ENCODE measurements at regions not wholly inside any gene's neighbourhood (a gene's known extent, or its start where the extent isn't known, plus 50 kb on each side); places are given as distances from the start of the nearest gene placed in this dataset.
"Not testable (repeated sequence)": the region's sequence is repeated elsewhere in the genome, so short reads cannot be mapped to it uniquely, and the experiment has no call there.

DNA sequence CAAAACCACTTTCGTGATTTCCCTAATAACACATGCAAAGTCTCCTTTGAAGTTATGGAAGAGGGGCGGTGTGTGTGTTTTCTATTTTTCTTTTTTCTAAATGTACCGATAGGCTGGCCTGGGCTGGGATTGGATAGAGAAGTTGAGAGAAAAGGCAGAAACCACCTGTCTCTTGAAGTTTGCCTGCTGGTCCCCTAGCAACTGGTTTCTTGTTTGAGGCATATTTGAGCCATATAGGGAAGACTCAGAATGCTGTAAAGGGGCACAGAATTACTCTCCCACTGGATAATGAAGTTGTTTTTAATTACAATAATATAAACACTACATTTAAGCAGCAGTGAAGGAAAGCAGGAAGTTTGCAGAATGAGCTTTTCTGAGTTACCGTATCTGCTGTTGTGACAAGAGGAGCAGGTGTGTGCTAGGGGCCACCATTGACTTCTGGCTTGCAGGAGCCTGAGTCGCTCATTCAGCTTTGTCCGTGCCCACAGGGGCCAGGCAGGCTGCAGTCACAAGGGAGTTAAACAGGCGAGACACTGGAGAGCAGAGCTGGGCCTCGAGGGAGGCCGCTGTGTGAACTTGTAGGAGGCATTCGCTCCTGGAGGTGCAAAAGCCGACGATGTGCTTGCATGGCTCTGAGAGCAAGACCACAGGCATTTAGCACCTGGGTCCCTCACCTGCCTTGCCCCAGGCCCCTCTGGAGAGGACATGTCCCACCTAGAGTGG, 173.8 kb upstream of the RGS6 start:
- peak; percentile 22 to 32 for DNase-seq

DNA sequence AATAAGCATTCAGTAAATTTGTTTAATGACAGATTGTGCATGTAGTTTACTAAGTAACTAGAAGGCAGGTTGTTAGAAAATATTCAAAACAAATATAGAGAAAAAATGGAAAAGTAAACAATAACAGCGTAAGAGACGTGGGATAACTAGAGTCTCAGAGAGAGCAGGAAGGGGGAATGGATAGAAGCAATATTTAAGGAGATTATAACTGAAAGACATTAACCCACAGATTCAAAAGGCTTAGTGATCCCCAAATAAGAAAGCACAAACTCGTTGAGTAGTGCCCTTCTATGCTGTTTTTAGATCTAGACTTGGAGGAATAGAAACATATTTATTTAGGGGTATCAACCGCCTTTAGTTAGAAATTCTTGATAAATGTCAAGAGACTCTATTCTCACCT, 169.7 kb upstream of the RGS6 start:
- DNase-seq = no peak

DNA sequence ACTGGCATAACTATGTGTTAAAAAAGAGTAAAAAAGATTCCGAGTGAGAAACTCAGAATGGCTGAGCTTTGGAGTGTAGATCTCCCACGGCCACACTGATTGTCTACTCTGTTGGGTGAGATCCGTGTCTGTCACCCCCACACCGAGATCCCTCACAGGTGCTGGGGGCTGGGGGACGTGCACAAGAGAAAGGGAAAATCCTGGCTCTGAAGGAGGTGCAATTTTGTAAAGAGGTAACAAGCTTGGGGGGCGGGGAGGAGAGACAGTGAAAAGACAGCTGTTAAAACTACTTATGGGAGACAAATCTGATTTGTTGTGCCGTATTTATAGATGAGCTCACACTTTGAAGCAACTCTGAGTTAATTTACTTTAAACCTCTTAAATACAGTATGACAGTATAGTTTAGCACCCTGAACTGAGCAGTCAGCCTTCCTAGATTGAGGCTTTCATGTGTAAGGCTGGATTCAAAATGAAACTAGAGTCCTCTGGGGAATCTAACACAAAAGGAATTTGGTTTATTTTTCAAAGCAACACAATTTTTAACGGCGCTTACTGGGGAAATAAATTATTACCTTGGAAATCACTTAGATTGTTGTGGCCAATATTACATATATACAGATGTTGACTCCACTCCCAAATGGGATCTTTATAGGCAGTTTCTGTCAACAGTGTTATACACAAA, 167.4 kb upstream of the RGS6 start:
- DNase-seq = no peak

DNA sequence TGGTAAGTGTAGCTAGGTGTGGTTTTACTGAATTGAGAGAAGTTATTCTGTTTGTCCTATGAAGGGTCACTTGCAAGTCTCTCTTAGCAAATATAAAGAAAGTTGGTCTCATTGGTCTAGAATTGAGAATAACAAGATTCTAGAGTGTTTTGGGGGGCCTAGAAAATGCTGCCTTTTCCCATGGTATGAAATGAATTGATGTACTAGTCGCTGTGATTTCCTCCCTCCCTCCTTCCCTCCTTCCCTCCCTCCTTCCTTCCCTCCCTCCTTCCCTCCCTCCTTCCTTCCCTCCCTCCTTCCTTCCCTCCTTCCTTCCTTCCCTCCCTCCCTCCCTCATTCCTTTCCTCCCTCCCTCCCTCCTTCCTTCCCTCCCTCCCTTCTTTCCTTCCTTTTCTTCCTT, 166.7 kb upstream of the RGS6 start:
- no peak for DNase-seq

DNA sequence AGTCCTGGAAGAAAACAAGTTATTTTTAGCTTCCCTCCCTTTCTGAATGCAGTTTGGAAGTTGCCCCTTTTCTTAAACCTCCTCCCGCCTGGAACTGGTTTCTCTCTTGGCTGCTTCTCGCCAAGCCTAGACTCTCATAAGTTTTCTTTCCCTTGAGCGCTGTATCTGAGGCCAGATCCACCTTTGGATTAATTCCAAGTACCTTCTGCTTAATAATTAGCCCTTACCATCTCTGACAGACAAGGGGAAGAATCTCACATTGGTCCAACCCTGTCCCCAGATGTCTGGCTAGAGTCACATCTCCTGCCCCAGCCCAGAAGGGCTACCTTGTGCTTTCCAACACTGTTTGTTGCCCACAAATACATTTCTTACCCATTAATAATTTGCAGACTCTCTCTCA, 161.8 kb upstream of the RGS6 start:
- DNase-seq = no peak

DNA sequence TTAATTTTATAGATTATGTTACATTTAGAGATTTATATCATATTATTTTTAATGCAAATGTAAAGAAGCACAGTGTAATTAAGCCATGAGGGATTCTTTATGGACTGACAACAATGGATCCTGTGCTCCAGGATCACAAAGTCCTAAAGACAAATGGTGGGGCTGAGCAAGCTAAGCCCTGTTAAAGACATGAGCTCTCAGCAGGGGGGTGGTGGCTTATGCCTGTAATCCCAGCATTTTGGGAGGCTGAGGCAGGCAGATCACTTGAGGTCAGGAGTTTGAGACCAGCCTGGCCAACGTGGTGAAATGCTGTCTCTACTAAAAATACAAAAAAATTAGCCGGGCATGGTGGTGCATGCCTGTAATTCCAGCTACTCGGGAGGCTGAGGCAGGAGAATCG, 160.8 kb upstream of the RGS6 start:
- not testable (repeated sequence) for DNase-seq

DNA sequence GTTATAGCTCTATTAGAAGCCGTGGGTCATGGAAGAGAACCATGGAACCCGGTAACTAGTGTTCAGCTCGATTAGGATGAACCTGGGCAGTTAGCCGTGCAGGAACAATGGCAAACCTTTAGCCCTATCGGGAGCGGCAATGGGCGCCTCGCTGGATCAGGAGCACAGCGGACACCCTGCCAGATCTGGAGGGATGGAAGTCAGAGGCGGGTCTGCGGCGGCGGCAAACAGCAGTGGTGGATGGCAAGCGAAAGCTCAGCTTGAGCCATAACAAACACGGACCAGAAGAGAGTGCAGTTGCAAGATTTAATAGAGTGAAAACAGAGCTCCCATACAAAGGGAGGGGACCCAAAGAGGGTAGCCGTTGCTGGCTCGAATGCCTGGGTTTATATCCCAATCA, 160.2 kb upstream of the RGS6 start:
- not testable (repeated sequence) for DNase-seq

DNA sequence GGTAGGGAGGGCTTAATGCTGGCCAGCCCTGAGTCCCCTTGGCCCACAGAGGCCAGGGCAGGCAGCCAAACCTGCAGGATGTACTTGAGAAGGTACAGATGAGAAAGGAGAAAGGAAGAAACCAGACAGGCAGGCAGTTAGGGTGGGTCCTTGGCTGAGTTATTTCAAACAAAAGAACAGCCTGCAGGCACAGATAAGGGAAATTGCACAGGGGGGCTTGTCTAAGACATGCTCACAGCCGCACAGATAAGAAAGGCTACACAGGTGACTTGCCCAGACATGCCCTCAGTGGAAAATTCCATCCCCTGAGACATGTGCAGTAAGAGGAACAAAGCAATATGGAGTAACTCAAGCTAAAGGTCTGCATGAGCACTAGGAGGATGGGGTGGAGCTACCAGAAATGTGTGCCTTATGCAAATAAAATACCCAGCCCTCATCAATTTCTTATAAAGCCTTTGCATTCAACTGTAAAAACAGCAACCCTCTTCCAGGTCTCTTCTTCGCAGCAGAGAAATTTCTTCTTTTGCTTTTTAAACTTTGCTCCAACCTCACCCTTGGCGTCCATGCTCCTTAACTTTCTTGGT, 158.2 kb upstream of the RGS6 start:
- DNase-seq = no peak

DNA sequence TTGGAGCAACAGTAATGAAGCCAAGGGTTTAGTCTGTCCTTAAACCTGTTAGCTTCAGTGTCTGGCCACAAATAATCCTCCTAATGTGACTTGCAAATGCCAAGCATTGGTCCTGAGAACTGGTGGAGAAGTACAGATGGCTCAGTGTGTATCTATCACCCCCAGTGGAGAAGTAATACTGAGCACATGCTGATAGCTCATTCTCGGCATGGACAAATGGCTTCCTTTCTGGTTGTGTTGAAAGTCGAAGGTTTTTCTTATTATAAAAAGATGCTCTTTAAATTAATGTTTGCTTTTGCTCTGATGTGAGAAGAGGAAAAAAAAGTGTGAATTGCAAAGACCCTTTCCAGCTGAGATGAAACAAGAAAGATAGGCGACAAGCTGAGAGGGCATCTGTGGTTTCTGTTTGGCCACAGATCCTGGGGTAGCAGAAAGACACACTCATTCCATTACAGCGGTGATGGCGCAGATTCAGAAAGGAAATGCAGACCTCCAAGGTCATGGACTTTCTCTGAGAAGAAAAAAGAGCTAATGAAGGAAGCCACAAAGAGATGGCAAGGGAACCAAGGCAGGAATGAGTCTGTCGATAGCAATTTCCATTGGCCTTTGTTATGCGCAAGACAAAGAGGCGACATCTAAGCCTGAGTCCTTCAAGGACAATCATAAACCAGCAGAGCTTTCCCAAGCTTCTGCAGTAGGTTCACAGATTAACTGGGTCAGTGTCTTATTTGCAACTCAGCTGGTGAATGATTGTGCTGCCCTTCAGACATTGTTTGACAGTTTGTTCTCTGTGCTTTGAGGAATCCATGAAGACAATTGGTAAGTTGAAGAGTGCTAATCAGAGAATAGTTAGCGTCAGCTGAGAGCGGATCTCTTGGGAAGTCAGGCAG, 155.5 kb upstream of the RGS6 start:
- no peak for DNase-seq

DNA sequence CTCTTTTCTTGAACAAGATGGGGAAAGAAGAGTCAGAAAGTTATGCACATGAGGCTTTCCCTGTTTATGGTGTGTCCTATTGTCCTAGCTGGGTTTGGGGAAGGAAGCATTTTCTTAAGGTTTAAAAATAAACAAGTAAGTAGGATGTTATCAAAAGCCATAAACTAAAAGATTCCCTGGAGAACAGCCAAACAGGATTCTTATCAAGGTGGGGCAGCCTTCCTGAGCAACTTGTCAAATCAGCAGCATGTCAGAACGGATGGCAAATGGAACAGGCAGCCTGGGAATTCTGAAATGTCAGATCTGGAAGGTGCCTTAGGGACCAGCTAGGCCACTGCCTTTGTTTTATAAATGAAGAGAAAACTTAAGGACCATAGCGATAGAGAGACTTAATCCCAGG, 152.2 kb upstream of the RGS6 start:
- no peak for DNase-seq

DNA sequence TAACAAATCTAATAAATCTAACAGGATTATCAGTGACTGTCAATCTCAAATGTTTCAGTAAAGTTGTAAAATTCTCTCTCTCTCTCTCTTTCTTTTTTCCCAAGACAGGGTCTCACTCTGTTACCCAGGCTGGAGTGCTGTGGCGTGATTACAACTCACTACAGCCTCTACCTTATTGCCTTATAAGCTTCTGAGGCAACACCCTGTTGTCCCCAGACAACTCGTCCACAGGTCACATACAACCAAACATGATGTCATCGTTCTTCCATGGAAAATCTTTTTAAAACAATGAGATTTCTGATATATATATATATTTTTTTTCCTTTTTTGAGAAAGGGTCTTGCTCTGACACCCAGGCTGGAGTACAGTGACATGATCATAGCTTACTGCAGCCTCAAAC, 151.4 kb upstream of the RGS6 start:
- no peak for DNase-seq

DNA sequence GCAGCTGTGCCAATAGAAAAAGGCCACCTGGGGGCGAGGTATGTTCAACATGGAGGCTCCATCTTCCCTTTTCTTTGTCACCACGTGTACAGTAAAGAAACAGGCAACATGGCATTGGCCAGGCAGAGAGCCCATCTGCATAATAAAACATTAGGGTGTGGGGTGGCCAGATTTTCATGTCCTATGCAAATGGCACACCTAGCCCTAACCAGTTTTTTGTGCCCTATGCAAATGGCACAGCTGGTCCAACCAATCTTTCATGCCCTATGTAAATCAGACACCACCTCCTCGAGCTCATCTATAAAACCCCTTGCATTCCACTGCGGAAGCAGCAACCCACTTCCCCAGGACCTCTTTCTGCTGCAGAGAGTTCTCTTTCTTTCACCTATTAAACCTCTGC, 149.1 kb upstream of the RGS6 start:
- DNase-seq = no peak

DNA sequence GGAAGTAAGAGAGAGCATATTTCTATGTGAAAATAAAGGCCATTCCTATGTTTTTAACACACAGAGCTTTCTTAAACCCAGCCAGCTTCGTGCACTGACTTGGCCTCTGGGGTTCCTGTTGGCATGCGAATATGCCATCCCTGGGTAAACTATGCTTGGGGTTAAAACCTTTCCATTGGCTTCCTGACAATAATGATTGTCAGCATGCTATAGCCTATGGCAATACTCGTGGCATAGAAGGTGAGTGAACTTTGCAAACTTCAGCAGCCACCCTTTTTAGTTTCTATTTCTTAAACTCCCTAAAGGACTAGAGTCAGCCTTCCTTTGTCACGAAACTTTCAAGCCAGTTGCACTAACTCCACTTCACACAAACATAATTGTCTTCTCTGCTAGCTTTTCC, 148.4 kb upstream of the RGS6 start:
- no peak for DNase-seq

DNA sequence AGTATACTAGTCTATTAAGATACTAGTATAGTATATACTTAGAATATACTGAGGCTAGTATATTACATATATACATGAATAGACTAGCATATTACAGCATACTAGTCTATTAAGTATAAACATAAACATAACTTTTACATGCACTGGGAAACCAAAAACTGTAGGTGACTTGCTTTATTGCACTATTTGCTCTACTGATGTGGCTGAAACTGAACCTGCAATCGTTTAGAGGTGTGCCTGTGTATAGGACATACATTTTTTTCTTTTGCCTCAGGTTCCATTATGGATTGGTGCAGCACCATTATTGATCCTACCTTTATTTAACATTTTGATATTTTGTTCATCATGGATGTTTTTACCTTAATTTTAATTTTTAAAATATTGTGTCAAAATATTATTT, 143.2 kb upstream of the RGS6 start:
- no peak for DNase-seq

DNA sequence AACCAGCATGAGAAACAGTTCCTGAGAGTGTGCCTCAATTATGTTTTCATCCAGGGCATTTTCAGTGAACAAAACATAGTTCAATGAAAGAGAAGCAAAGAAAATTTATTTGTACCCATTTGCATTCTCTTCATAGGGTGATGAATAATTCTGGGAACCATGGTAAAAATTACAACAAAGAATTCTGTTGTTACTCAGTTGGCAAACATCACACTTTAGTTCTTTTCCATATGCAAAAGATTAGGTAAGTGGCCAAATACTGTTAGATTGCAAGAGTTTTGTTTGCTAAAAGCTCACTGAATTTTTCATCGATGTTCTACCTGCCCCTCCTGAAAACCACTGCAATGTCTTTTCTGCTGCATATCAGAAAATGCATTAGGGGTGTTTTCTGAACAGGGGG, 132.4 kb upstream of the RGS6 start:
- no peak for DNase-seq

DNA sequence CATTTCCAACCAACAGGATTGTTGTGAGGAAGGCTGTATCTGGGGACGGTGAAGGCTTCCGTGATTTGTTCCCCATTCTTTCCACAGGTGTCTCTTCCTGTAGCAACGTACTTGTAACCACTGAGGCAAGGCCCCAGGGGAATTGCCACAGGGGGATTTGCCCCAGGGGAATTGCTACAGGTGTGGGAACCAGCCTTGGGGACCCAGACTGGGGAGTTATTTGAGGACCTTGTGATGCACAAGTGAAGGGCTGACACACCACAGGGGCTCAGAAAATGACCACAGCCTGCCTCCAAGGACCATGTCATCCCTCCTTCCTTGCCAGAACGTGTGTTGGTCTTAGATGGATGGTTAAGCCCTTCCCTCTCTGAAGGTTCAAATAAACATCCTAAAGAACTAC, 131.4 kb upstream of the RGS6 start:
- no peak for DNase-seq

DNA sequence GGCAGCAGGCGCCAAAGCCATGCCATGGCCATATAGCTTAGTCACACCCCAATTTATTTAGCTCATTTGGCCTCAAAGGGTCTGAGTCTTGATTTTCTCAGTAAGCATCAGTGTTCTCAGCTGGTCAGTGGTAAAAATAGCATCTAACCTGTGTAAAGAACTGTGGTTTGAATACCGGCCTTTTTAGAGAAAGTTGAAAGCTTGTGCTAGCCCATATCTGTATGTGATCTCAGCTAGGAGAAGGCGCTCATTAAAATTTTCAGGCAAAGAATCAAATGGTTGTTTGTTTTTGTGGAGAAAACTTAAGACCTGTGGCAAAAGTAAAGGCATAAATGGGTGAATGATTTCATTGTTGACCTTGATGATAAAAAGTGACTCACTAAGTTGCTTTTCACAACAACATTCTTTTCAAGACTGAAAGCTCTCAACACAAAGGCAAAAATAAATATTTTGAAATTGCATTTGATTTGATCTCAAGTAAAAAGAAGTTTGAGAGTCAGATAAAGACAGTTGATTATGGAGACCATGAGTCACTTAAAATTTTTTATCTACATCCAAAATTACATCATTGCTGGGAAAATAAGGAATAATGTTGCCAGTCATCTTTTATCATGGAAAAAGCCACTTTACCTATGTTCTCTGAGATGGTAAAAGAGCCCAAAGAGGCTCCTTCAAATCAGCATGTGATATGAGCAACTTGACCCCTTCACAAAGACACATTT, 128.5 kb upstream of the RGS6 start:
- DNase-seq = no peak

DNA sequence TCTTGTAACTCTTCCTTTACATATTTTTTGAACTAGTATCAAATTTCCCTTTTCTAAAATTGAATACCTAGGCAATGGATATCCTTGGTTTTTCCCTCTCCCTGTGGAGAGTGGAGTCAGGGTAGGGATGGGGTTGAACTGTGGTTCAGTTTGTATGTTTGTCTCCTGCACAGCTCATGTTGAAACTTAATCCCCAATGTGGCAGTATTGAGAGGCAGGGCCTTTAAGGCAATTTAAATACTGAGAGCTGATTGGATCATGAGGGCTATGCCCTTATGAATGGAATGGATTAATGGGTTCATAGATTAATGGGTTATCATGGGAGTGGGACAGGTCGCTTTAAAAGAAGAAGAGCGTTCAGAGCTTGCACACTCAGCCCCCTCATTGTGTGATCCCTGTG, 127.2 kb upstream of the RGS6 start:
- DNase-seq = no peak

DNA sequence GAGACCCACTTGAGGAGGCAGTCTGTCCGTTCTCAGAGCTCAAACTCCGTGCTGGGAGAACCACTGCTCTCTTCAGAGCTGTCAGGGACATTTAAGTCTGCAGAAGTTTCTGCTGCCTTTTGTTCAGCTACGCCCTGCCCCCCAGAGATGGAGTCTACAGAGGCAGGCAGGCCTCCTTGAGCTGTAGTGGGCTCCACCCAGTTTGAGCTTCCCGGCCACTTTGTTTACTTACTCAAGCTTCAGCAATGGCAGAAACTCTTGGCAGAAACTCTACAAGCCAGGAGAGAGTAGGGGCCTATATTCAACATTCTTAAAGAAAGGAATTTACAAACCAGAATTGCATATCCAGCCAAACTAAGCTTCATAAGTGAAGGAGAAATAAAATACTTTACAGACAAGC, 125.2 kb upstream of the RGS6 start:
- not testable (repeated sequence) for DNase-seq

DNA sequence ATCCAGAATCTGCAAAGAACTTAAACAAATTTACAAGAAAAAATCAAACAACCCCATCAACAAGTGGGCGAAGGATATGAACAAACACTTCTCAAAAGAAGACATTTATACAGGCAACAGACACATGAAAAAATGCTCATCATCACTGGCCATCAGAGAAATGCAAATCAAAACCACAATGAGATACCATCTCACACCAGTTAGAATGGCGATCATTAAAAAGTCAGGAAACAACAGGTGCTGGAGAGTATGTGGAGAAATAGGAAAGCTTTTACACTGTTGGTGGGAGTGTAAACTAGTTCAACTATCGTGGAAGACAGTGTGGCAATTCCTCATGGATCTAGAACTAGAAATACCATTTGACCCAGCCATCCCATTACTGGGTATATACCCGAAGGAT, 121.4 kb upstream of the RGS6 start:
- DNase-seq = not testable (repeated sequence)

DNA sequence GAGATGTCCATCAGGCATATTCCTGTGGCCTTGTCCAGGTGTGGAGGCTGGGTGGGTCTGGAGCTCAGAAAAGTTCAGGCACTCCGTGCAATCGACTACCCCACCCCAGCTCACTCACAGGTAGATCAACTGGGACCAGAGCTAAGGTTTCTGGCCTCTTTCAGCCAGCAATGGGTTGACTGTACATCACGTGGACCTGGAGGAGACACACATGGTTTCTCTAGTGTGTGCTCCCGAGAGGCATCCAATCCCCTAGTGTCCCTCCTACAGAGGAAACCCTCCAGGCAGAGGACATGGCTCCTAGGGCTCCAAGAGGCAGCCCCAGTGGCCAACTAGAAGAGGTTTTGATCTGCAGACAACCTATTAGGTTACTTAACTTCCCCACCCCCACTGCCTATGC, 119.5 kb upstream of the RGS6 start:
- DNase-seq = no peak

DNA sequence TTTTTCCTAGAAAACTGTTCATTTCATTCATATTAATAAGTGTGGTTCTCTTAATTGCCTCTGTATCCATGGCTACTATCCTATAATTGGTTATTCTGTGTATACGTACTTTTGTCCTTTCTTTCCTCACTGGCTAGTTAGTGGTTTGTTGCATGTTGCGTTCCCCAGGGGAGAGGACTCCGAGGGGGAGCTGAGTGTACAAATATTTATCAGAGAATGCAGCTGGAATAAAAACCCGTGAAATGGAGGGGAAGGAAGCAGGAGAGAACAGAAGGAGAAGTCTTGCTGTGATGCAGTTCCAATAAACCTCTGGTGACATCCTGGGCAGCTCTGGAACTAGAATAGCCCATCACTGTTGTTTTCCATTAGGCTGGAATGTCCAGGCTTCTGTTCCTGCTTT, 117.1 kb upstream of the RGS6 start:
- DNase-seq = no peak

DNA sequence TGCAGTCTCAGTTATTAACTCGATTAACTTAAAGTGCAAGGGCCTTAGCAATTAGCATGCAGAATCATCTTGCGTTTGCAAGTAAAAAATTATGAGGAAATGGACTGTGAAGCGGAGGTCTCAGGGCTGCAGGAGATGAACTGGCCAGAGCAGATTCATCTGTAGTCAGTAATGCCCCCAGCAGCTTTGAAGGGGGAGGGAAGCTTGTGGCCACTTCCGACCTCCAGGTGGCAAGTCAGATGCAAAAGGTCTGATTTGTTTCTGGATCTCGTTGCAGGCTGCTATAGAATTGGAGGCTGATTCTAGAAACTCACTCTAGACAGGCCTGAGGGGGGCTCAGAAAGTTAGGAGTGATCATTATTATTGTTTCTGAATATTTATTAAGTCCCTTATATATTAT, 107.4 kb upstream of the RGS6 start:
- no peak for DNase-seq

Data from SHP77 (cell line).